HEK293T (cell line): ENCODE measurements at regions not wholly inside any gene's neighbourhood (a gene's known extent, or its start where the extent isn't known, plus 50 kb on each side); places are given as distances from the start of the nearest gene placed in this dataset.

Experiments used
- CTCF ChIA-PET: fragments of 350-600 bp; formaldehyde crosslinking; extraction: SDS; loops from one replicate; lab custom pipeline; 2021; ENCODE audit warnings: antibody characterized with exemption, inconsistent platforms; lab: Yijun Ruan, JAX
- POLR2A ChIA-PET: fragments of 350-600 bp; formaldehyde crosslinking; extraction: SDS; loops from one replicate; lab custom pipeline; 2020; ENCODE audit warnings: antibody characterized with exemption, inconsistent platforms; lab: Yijun Ruan, JAX
- DNase-seq: peaks from one replicate; pipeline ENCODE4 v3.0.0; 2012; ENCODE audit warnings: mixed read lengths; ENCODE audit errors: extremely low spot score
- ARNT ChIP-seq: fragments of 450-650 bp; IDR thresholded peaks from 2 replicates; pipeline ENCODE4 v1.6.1; 2017; ENCODE audit warnings: mild to moderate bottlenecking
- BHLHE40 ChIP-seq: fragments of 450-650 bp; IDR thresholded peaks from 2 replicates; pipeline ENCODE4 v1.6.1; 2016; ENCODE audit warnings: mild to moderate bottlenecking, moderate library complexity, borderline replicate concordance
- CTBP1 ChIP-seq: fragments of 450-650 bp; IDR thresholded peaks from 2 replicates; pipeline ENCODE4 v1.6.1; 2016; ENCODE audit warnings: borderline replicate concordance
- ELF4 ChIP-seq: fragments of 450-650 bp; IDR thresholded peaks from 2 replicates; pipeline ENCODE4 v1.6.1; 2017; ENCODE audit warnings: antibody characterized with exemption
- FOXA1 ChIP-seq: fragments of 450-650 bp; IDR thresholded peaks from 2 replicates; pipeline ENCODE4 v1.6.1; 2016; ENCODE audit warnings: mild to moderate bottlenecking
- FOXK2 ChIP-seq: fragments of 450-650 bp; IDR thresholded peaks from 2 replicates; pipeline ENCODE4 v1.6.1; 2016; ENCODE audit warnings: mild to moderate bottlenecking
- FOXM1 ChIP-seq: fragments of 450-650 bp; IDR thresholded peaks from 2 replicates; pipeline ENCODE4 v1.6.1; 2017; ENCODE audit warnings: mild to moderate bottlenecking, borderline replicate concordance
- HDGF ChIP-seq: fragments of 450-650 bp; IDR thresholded peaks from 2 replicates; pipeline ENCODE4 v1.6.1; 2017; ENCODE audit warnings: antibody characterized with exemption, borderline replicate concordance
- L3MBTL2 ChIP-seq: fragments of 450-650 bp; conservative IDR thresholded peaks from 2 replicates; pipeline ENCODE4 v1.6.1; 2016; ENCODE audit warnings: mild to moderate bottlenecking
- LEF1 ChIP-seq: fragments of 450-650 bp; IDR thresholded peaks from 2 replicates; pipeline ENCODE4 v1.6.1; 2017; ENCODE audit warnings: mild to moderate bottlenecking, borderline replicate concordance
- NFRKB ChIP-seq: fragments of 450-650 bp; IDR thresholded peaks from 2 replicates; pipeline ENCODE4 v1.6.1; 2016; ENCODE audit warnings: mild to moderate bottlenecking, moderate library complexity
- SP1 ChIP-seq: fragments of 450-650 bp; IDR thresholded peaks from 2 replicates; pipeline ENCODE4 v1.6.1; 2017
- SUZ12 ChIP-seq: fragments of 450-650 bp; IDR thresholded peaks from 2 replicates; pipeline ENCODE4 v1.6.1; 2016; ENCODE audit warnings: mild to moderate bottlenecking
- TARDBP ChIP-seq: fragments of 450-650 bp; IDR thresholded peaks from 2 replicates; pipeline ENCODE4 v1.6.1; 2016
- ZNF384 ChIP-seq: fragments of 450-650 bp; IDR thresholded peaks from 2 replicates; pipeline ENCODE4 v1.6.1; 2016
- TF ChIP-seq, protein P1 (sequence below): fragments of 450-650 bp; IDR thresholded peaks from 2 replicates; pipeline ENCODE4 v1.6.1; 2016

GRCh38 chr18:43789234-43790000 is 512.1 kb upstream of the SYT4 start:
- POLR2A ChIA-PET = no interaction called here
- DNase-seq = no peak
- CTCF ChIA-PET = no interaction called here
- TF ChIP-seq, protein P1, sequence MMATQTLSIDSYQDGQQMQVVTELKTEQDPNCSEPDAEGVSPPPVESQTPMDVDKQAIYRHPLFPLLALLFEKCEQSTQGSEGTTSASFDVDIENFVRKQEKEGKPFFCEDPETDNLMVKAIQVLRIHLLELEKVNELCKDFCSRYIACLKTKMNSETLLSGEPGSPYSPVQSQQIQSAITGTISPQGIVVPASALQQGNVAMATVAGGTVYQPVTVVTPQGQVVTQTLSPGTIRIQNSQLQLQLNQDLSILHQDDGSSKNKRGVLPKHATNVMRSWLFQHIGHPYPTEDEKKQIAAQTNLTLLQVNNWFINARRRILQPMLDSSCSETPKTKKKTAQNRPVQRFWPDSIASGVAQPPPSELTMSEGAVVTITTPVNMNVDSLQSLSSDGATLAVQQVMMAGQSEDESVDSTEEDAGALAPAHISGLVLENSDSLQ = no peak
- TF ChIP-seq BHLHE40 (no peak), NFRKB (no peak), FOXA1 (no peak), ZNF384 (no peak), FOXM1 (no peak), FOXK2 (no peak), ARNT (no peak), TARDBP (no peak)

GRCh38 chr18:43793910-43794309 is 516.6 kb upstream of the SYT4 start:
- ChIA-PET POLR2A (no interaction called here), CTCF (no interaction called here)
- TF ChIP-seq FOXA1 (no peak), FOXM1 (no peak), ELF4 (no peak), ARNT (no peak), SP1 (no peak), SUZ12 (no peak), NFRKB (no peak), TARDBP (no peak), CTBP1 (no peak), LEF1 (no peak), ZNF384 (no peak), FOXK2 (no peak), BHLHE40 (no peak), L3MBTL2 (no peak), HDGF (no peak)
- TF ChIP-seq, protein P1 = no peak

DNA sequence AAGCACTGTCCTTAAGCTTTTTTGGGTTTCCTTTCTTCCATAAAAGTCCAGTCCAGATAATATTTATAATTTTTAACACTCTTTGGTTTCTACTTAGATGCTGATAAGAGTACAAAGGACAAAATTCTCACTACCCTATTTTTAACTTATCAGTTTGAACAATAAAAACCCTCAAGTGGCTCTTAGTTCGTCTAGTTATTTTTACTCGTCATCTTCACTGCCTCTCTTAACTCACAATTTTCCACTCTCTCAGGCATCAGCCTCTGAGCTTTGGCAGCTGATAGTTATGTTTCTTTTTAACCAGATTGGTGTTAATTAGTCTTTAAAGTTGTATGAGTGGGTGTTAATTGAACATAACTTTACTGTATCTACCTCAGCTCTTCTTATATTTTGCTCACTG is 517.1 kb upstream of the SYT4 start:
- TF ChIP-seq SUZ12 (no peak), ELF4 (no peak), FOXK2 (no peak), ZNF384 (no peak), LEF1 (no peak)
- TF ChIP-seq, protein P1 = no peak
- POLR2A ChIA-PET = no interaction called here

More at GRCh38 chr18:43793910-43794309, 516.6 kb upstream of the SYT4 start:
- no peak for DNase-seq

DNA sequence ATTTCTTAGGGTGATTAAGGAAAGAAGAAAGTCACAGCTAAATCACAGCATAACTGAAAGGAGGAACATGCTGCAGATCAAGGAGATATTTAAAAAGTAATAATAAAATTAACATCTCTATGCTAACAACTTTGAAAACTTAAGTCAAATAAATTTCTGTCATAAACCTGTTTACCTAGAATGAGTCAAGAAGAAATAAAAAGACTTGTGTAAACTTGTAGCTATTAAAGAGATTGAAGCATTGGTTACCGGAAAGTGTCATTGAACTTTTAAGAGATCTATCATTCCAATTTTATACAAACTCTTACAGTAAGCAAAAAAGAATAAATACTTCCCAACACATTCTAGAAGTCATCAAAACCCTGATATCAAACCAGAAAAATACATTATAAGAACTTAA is 520.1 kb upstream of the SYT4 start:
- TF ChIP-seq ZNF384 (no peak), BHLHE40 (no peak), LEF1 (no peak), ELF4 (no peak), SUZ12 (no peak), FOXK2 (no peak), CTBP1 (no peak), ARNT (no peak), HDGF (no peak)
- TF ChIP-seq, protein P1 = no peak
- ChIA-PET POLR2A (no interaction called here), CTCF (interaction anchor here (0.6 kb wide), 1 partner anchor 158 kb away, joined by 3 read pairs; no protein-coding TSS in a partner anchor)
- DNase-seq = no peak

More for the DNA sequence above, 517.1 kb upstream of the SYT4 start:
- CTCF ChIA-PET = no interaction called here
- DNase-seq = no peak

DNA sequence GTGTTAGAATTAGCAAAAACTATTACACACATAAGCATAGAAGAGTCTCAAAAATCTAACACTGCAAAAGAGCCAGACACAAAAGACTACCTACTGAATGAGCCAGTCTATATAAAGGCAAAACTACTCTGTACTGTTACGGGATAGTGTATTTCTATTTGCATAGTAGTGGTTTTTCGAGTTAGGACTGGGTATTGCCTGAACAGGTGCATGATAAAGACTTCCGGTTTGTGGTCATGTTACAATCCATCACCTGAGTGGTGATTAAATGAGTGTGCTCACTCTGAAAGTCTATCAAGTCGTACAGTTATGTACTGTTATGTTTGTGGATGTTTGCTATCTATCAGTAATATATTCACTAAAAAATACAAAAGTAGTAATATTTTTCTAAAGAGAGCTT is 523.3 kb upstream of the SYT4 start:
- TF ChIP-seq ELF4 = no peak
- TF ChIP-seq ARNT = no peak
- no peak for TF ChIP-seq FOXK2
- no peak for TF ChIP-seq SP1
- no peak for TF ChIP-seq L3MBTL2
- TF ChIP-seq FOXM1 = no peak
- TF ChIP-seq NFRKB = no peak
- no peak for TF ChIP-seq FOXA1
- TF ChIP-seq TARDBP = no peak
- TF ChIP-seq SUZ12 = no peak
- no peak for TF ChIP-seq HDGF
- no peak for TF ChIP-seq CTBP1
- TF ChIP-seq BHLHE40 = no peak
- no peak for DNase-seq
- ChIA-PET CTCF (no interaction called here), POLR2A (no interaction called here)
